Loucy (cell line): ENCODE measurements at regions not wholly inside any gene's neighbourhood (a gene's known extent, or its start where the extent isn't known, plus 50 kb on each side); places are given as distances from the start of the nearest gene placed in this dataset.

Source experiments
- H2AFZ ChIP-seq: fragments of 200-600 bp; sonication (generic); 2 replicates; pipeline ENCODE4 v1.6.0; 2016; ENCODE audit warnings: antibody characterized with exemption, mild to moderate bottlenecking, low read length, moderate library complexity
- H3F3A ChIP-seq: fragments of 200-600 bp; 2 replicates; pipeline ENCODE4 v1.6.0; 2016; ENCODE audit warnings: antibody characterized with exemption, low read depth, mild to moderate bottlenecking
- H3K27me3 ChIP-seq: fragments of 200-600 bp; sonication (generic); 2 replicates; pipeline ENCODE4 v1.6.1; 2014; ENCODE audit warnings: low read length, mild to moderate bottlenecking; ENCODE audit not compliant: insufficient read depth, poor library complexity, severe bottlenecking
- H3K36me3 ChIP-seq: fragments of 200-600 bp; sonication (generic); 2 replicates; pipeline ENCODE4 v1.6.1; 2016; ENCODE audit warnings: low read length; ENCODE audit not compliant: insufficient read depth
- H3K4me1 ChIP-seq: fragments of 200-600 bp; sonication (generic); 2 replicates; pipeline ENCODE4 v1.5.1; 2014; ENCODE audit warnings: low read length, mild to moderate bottlenecking; ENCODE audit not compliant: insufficient read depth, poor library complexity, severe bottlenecking
- H3K4me2 ChIP-seq: fragments of 200-600 bp; sonication (generic); 2 replicates; pipeline ENCODE4 v1.6.0; 2014; ENCODE audit warnings: antibody characterized with exemption, low read length, low read depth, mild to moderate bottlenecking; ENCODE audit not compliant: poor library complexity, severe bottlenecking
- H3K4me3 ChIP-seq: fragments of 200-600 bp; sonication (generic); 2 replicates; pipeline ENCODE4 v1.5.1; 2014; ENCODE audit warnings: low read length, mild to moderate bottlenecking, mixed read lengths; ENCODE audit not compliant: poor library complexity, severe bottlenecking
- H3K79me2 ChIP-seq: fragments of 200-600 bp; sonication (generic); 2 replicates; pipeline ENCODE4 v1.6.1; 2014; ENCODE audit warnings: low read length; ENCODE audit not compliant: insufficient read depth
- H3K9ac ChIP-seq: fragments of 200-600 bp; sonication (generic); 2 replicates; pipeline ENCODE4 v1.6.0; 2014; ENCODE audit warnings: mild to moderate bottlenecking, low read depth, low read length, moderate library complexity; ENCODE audit not compliant: poor library complexity, severe bottlenecking
- H3K9me2 ChIP-seq: fragments of 200-600 bp; sonication (generic); replicated peaks from 2 replicates; pipeline ENCODE4 v1.6.1; 2016; ENCODE audit warnings: low read depth, low read length, mixed read lengths
- H3K9me3 ChIP-seq: fragments of 200-600 bp; sonication (generic); 2 replicates; pipeline ENCODE4 v1.6.1; 2014; ENCODE audit warnings: mild to moderate bottlenecking, antibody characterized with exemption, low read length, low read depth; ENCODE audit not compliant: insufficient read depth
- H4K20me1 ChIP-seq: fragments of 200-600 bp; sonication (generic); 2 replicates; pipeline ENCODE4 v1.6.0; 2014; ENCODE audit warnings: antibody characterized with exemption, low read length, mild to moderate bottlenecking; ENCODE audit not compliant: insufficient read depth, poor library complexity, severe bottlenecking
- CTCF ChIP-seq: fragments of 200-600 bp; sonication (generic); conservative IDR thresholded peaks from 2 replicates; pipeline ENCODE4 v1.5.1; 2014; ENCODE audit warnings: mild to moderate bottlenecking, antibody characterized with exemption, low read length
- EZH2phosphoT487 ChIP-seq: fragments of 200-600 bp; IDR thresholded peaks from 2 replicates; pipeline ENCODE4 v1.6.1; 2018; ENCODE audit warnings: antibody characterized with exemption, mild to moderate bottlenecking, moderate library complexity, borderline replicate concordance

GRCh38 chr13:103969520-103970050 is 903.4 kb upstream of the SLC10A2 start:
- Histone ChIP-seq H3K4me1 (no peaks in the 10 kb centered on the region), H3K9ac (no peak overlapping the region), H4K20me1 (no peaks in the 10 kb centered on the region), H3F3A (no peaks in the 10 kb centered on the region), H3K9me2 (no peaks in the 10 kb centered on the region), H3K79me2 (no peaks in the 10 kb centered on the region), H3K27me3 (no peaks in the 10 kb centered on the region), H3K4me2 (no peak overlapping the region), H3K36me3 (no peaks in the 10 kb centered on the region), H3K9me3 (no peaks in the 10 kb centered on the region), H3K4me3 (no peak overlapping the region), H2AFZ (no peak overlapping the region)
- TF ChIP-seq CTCF (no peak), EZH2phosphoT487 (no peak)

GRCh38 chr13:103965506-103966243 is 899.5 kb upstream of the SLC10A2 start:
- Histone ChIP-seq H3K9ac (no peak overlapping the region), H4K20me1 (no peaks in the 10 kb centered on the region), H2AFZ (no peak overlapping the region), H3K36me3 (no peaks in the 10 kb centered on the region), H3K9me3 (no peaks in the 10 kb centered on the region), H3K9me2 (no peaks in the 10 kb centered on the region), H3F3A (no peaks in the 10 kb centered on the region), H3K4me2 (no peak overlapping the region), H3K79me2 (no peaks in the 10 kb centered on the region), H3K4me3 (no peak overlapping the region), H3K27me3 (no peaks in the 10 kb centered on the region), H3K4me1 (no peaks in the 10 kb centered on the region)
- TF ChIP-seq CTCF (no peak), EZH2phosphoT487 (no peak)

- no peak overlapping the region for H3K4me2 ChIP-seq
- H3K4me1 ChIP-seq, result no peaks in the 10 kb centered on the region
- H3K79me2 ChIP-seq, result no peaks in the 10 kb centered on the region
- H3K9ac ChIP-seq, result no peak overlapping the region
- no peaks in the 10 kb centered on the region for H3K27me3 ChIP-seq
- H3K4me3 ChIP-seq, result no peak overlapping the region
- TF ChIP-seq EZH2phosphoT487, result no peak
- TF ChIP-seq CTCF, result no peak
- H3F3A ChIP-seq, result no peaks in the 10 kb centered on the region
- no peaks in the 10 kb centered on the region for H3K9me2 ChIP-seq
- H3K36me3 ChIP-seq, result no peaks in the 10 kb centered on the region
- H2AFZ ChIP-seq, result no peak overlapping the region
- H3K9me3 ChIP-seq, result no peaks in the 10 kb centered on the region
- no peaks in the 10 kb centered on the region for H4K20me1 ChIP-seq
Measured at GRCh38 chr13:103961784-103962183, 895.6 kb upstream of the SLC10A2 start.
